HG03066 (cell line): ENCODE measurements at regions not wholly inside any gene's neighbourhood (a gene's known extent, or its start where the extent isn't known, plus 50 kb on each side); places are given as distances from the start of the nearest gene placed in this dataset.
"Not testable (repeated sequence)": the region's sequence is repeated elsewhere in the genome, so short reads cannot be mapped to it uniquely, and the experiment has no call there.

ENCODE experiments used
- ATAC-seq: cut with Tn5 transposase; IDR thresholded peaks from one replicate; pipeline ENCODE4 v1.9.1; 2021; ENCODE audit warnings: low read depth; ENCODE audit not compliant: unreplicated experiment

GRCh38 chr2:62337403-62337802, 141.5 kb downstream of the B3GNT2 start:
- ATAC-seq: no peak

- no peak for ATAC-seq
Measured at GRCh38 chr2:62335612-62336011, 139.7 kb downstream of the B3GNT2 start.

- ATAC-seq: peak; percentile 69
Measured at GRCh38 chr2:62334440-62335058, 138.6 kb downstream of the B3GNT2 start.

- ATAC-seq: no peak
Measured at GRCh38 chr2:62334009-62334408, 138.1 kb downstream of the B3GNT2 start.

GRCh38 chr2:62330959-62331358, 135.0 kb downstream of the B3GNT2 start:
- no peak for ATAC-seq

GRCh38 chr2:62329797-62330196, 133.9 kb downstream of the B3GNT2 start:
- no peak for ATAC-seq

GRCh38 chr2:62326735-62327134, 130.8 kb downstream of the B3GNT2 start:
- no peak for ATAC-seq

GRCh38 chr2:62325398-62325797, 129.5 kb downstream of the B3GNT2 start:
- no peak for ATAC-seq

- no peak for ATAC-seq
Measured at GRCh38 chr2:62321380-62322289, 125.7 kb downstream of the B3GNT2 start.

GRCh38 chr2:62320657-62321357, 124.9 kb downstream of the B3GNT2 start:
- no peak for ATAC-seq

GRCh38 chr2:62320137-62320536, 124.2 kb downstream of the B3GNT2 start:
- ATAC-seq: not testable (repeated sequence)

- no peak for ATAC-seq
Measured at GRCh38 chr2:62319070-62319469, 123.2 kb downstream of the B3GNT2 start.

GRCh38 chr2:62315476-62315875, 119.6 kb downstream of the B3GNT2 start:
- ATAC-seq: no peak

- no peak for ATAC-seq
Measured at GRCh38 chr2:62314291-62314690, 118.4 kb downstream of the B3GNT2 start.

GRCh38 chr2:62313449-62314227, 117.7 kb downstream of the B3GNT2 start:
- peak; percentile 69 for ATAC-seq

GRCh38 chr2:62309465-62310091, 113.7 kb downstream of the B3GNT2 start:
- ATAC-seq: peak; percentile 48

GRCh38 chr2:62309081-62309464, 113.2 kb downstream of the B3GNT2 start:
- ATAC-seq: no peak

GRCh38 chr2:62307469-62308389, 111.8 kb downstream of the B3GNT2 start:
- no peak for ATAC-seq
